RWPE1 (cell line): ENCODE measurements at regions not wholly inside any gene's neighbourhood (a gene's known extent, or its start where the extent isn't known, plus 50 kb on each side); places are given as distances from the start of the nearest gene placed in this dataset.
A peak's percentile ranks its signal among the peaks of the same experiment; 100 is the strongest.

Experiments
- CTCF ChIA-PET: fragments of 350-600 bp; sonication (Branson Sonifier 250); formaldehyde crosslinking; extraction: SDS; loops from one replicate; lab custom pipeline; 2021; lab: Yijun Ruan, JAX
- POLR2A ChIA-PET: fragments of 400-600 bp; formaldehyde crosslinking; extraction: SDS; loops from one replicate; lab custom pipeline; 2020; ENCODE audit warnings: antibody characterized with exemption; ENCODE audit not compliant: low non-redundant PET; lab: Yijun Ruan, JAX
- DNase-seq: peaks from one replicate; pipeline ENCODE4 v3.0.0; 2012; ENCODE audit warnings: low spot score
- H3K27ac ChIP-seq: fragments of 450-650 bp; 2 replicates; pipeline ENCODE4 v1.5.1; 2017
- TF ChIP-seq, protein P1 (sequence below): fragments of 450-650 bp; conservative IDR thresholded peaks from 2 replicates; pipeline ENCODE4 v1.5.1; 2017; ENCODE audit warnings: low read depth, mild to moderate bottlenecking

DNA sequence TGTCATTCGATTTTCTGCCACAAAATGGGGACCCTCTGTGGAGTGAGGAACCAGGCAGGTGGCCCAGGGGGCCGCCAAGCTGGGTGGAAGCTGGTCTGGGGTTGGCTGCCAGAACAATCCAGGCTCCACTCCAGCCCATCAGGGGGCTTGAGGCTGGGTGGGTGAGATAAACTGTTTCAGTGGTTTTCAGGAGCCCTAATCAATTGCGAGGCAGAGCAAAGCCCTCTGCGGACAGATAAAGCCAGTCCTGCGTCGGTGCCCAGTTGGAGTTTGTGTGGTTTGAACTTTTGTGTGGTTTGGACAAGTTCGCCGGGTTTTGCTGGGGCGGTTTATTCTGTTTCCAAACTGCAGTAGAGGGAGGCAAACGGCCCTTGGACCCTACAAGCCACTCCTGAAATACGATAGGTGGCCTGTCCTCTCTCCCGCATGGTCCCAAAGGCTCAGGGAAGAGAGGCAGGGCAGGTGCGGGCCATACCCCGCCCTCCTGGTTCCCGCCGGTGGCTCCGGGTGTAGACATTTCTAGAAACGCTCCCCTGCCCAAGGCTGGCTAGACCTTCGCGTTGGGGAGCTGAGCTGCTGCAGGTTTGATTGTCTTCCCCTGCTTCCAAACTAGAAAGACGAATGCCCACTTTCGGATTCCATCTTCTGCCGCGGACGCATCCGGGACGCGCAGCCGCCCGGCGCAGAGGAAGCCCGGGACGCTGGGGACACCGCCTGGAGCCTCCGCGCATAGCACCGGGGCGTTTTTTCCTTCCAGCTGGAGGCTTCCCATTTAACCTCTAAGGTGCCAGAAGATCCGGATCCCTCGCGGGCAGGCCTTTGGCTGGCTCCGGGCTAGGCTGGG, 169.0 kb upstream of the BCOR start:
- H3K27ac ChIP-seq = no peak overlapping the region
- CTCF ChIA-PET = interaction anchor here (0.5 to 0.9 kb wide), 7 partner anchors 173 to 1031 kb away, joined by 3 to 7 read pairs (median 3); no protein-coding TSS in a partner anchor
- POLR2A ChIA-PET = no interaction called here
- peak; percentile 66 for DNase-seq
- TF ChIP-seq, protein P1, sequence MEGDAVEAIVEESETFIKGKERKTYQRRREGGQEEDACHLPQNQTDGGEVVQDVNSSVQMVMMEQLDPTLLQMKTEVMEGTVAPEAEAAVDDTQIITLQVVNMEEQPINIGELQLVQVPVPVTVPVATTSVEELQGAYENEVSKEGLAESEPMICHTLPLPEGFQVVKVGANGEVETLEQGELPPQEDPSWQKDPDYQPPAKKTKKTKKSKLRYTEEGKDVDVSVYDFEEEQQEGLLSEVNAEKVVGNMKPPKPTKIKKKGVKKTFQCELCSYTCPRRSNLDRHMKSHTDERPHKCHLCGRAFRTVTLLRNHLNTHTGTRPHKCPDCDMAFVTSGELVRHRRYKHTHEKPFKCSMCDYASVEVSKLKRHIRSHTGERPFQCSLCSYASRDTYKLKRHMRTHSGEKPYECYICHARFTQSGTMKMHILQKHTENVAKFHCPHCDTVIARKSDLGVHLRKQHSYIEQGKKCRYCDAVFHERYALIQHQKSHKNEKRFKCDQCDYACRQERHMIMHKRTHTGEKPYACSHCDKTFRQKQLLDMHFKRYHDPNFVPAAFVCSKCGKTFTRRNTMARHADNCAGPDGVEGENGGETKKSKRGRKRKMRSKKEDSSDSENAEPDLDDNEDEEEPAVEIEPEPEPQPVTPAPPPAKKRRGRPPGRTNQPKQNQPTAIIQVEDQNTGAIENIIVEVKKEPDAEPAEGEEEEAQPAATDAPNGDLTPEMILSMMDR = peak; percentile 72

DNA sequence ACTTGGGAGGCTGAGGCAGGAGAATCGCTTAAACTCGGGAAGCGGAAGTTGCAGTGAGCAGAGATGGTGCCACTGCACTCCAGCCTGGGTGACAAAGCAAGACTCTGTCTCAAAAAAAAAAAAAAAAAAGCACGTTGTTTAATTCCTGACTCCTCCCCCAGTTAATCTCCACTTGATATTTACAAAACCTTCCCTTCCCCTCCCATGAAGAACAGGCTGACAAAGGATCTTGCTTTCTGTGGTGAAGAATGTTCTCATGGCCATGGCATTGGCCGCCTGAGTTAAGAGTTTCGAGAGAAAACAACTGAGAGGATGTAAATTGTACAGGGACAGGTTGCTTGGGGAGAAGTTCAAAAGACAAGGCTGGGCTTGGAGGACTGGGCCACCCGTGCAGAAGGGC, 168.2 kb upstream of the BCOR start:
- ChIA-PET POLR2A (interaction anchor here (0.7 kb wide), 1 partner anchor 120 kb away, joined by 4 read pairs; no protein-coding TSS in a partner anchor), CTCF (no interaction called here)
- H3K27ac ChIP-seq = no peak overlapping the region
- DNase-seq = no peak
- TF ChIP-seq, protein P1 = no peak

DNA sequence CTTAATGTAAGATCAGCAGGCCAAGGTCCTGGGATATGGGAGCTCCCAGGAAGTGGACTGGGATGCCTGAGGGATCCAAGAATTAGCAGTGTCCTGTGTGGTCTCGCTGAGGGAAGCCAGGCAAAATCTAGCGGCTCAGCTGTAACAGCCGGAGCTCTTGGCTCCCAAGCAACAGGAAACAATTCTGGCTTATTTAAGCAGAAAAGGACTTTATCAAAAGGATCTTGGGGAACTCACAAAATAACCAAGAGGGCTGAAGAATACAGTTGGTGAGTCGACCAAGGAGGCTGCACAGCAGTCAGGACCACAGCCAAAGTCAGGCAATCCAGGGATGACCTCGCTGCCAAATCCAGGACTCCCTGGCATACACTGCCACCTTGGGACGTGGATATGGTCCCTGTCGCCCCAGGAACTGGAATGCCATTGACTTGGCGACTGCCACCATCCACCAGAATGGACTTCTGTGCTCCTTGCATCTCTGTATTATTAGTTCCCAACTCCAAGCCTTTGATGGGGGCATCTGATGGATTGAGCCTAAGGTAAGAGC, 165.3 kb upstream of the BCOR start:
- ChIA-PET POLR2A (interaction anchor here (0.5 to 0.6 kb wide), 2 partner anchors 110 to 178 kb away, joined by 3 read pairs; no protein-coding TSS in a partner anchor), CTCF (interaction anchor here (0.6 kb wide), 1 partner anchor 421 kb away, joined by 5 read pairs; no protein-coding TSS in a partner anchor)
- H3K27ac ChIP-seq = no peak overlapping the region
- TF ChIP-seq, protein P1 = no peak
- DNase-seq = no peak

DNA sequence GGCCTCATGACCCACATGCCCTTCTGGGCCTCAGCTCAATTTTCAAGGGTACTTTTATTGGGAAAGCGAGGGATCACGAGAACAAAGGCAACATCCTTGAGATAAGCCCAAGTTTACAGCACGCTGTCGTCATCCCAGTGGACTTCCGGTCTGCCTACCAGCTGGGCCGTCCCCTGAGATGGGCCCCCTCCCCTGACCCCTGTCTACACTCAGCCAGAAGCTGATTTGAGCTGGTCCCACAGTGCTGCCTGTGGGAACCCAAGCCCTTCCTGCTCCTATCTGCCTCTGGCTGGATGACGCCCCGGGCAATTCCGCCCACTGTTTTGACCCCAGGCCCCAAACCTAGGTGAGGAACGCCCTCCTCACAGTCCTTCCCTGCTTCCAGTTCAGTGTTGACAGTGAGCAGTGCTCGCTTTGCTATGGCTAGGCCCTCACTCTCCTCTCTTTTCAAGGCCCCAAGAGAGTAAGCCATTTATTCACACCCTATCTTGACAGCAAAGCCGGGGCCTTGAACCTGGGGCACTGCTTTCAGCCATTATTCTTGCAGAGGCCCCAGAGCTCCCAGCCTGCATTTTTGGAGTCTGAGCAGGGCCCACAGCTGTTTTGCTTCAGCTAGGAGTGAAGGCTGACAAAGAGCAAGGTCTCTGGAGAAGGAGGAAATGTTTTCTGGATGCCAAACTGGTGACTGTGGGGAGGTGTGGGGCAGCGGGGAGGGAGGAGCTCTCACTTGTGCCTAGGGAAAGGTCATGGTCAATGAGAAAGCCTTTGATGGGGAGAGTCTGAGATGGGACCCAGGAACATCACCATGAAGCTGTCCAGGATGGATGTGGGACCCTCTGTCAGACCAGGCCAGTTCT, 164.6 kb upstream of the BCOR start:
- POLR2A ChIA-PET = interaction anchor here (0.5 kb wide), 1 partner anchor 177 kb away, joined by 3 read pairs; no protein-coding TSS in a partner anchor
- DNase-seq = peak; percentile 23
- TF ChIP-seq, protein P1 = no peak
- no peak overlapping the region for H3K27ac ChIP-seq
- CTCF ChIA-PET = interaction anchor here (0.6 kb wide), 1 partner anchor 421 kb away, joined by 5 read pairs; no protein-coding TSS in a partner anchor

DNA sequence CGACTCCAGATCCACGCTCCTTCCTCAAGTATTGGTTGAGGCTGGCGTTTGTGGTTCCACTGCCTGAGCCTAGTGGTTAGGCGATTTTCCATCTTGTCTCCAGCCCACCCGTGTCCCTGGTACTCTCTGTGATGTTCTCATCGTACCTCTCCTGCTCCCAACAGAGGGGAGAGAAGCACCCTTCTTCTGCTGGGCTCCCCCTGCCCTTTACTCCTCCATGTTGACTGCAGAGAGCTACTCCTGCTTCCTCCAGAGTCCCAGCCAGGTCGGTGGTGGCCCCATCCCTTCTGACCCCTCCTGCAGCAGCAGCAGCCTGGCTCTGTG, 164.0 kb upstream of the BCOR start:
- H3K27ac ChIP-seq = no peak overlapping the region
- POLR2A ChIA-PET = no interaction called here
- TF ChIP-seq, protein P1 = no peak
- no peak for DNase-seq
- CTCF ChIA-PET = no interaction called here

DNA sequence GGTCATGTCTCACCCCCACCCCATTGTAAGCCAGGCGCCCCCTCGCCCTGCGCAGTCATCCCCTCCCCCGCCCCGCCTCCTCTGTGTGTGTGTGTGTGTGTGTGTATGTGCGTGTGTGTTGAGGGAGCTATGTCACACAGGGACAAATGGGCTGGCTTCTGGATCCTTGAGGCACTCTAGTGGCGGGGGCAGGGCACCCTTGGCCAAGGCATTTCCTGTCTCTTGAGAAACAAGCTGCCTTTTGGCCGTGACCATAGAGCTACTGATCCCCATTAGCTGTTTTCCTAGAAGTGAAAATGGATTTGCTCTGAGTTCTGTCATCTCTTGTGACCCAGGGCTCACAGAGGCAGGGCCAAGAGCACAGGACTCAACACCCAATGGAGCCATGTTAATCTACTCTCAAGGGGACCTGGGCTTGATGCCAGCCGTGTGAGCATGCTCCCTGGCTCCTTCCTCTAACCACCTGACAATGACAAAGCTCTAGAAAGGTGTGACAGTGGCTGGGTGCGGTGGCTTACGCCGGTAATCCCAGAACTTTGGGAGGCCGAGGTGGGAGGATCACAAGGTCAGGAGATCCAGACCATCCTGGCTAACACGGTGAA, 162.5 kb upstream of the BCOR start:
- no peak for DNase-seq
- no peak overlapping the region for H3K27ac ChIP-seq
- ChIA-PET POLR2A (no interaction called here), CTCF (interaction anchor here (0.7 kb wide), 1 partner anchor 792 kb away, joined by 3 read pairs; no protein-coding TSS in a partner anchor)
- TF ChIP-seq, protein P1 = no peak
